MM.1S (cell line): ENCODE measurements at regions not wholly inside any gene's neighbourhood (a gene's known extent, or its start where the extent isn't known, plus 50 kb on each side); places are given as distances from the start of the nearest gene placed in this dataset.
"Not testable (repeated sequence)": the region's sequence is repeated elsewhere in the genome, so short reads cannot be mapped to it uniquely, and the experiment has no call there.

Experiments
- DNase-seq: peaks from one replicate; pipeline ENCODE4 v3.0.0-alpha.2; 2015
- H2AFZ ChIP-seq: fragments of 300-600 bp; sonication (generic); 2 replicates; pipeline ENCODE4 v1.6.0; 2016; ENCODE audit warnings: antibody characterized with exemption, low read length
- H3F3A ChIP-seq: fragments of 300-600 bp; sonication (generic); 2 replicates; pipeline ENCODE4 v1.6.1; 2016; ENCODE audit warnings: mild to moderate bottlenecking, antibody characterized with exemption, low read length, moderate library complexity, mixed read lengths; ENCODE audit not compliant: insufficient read depth
- H3K27ac ChIP-seq: fragments of 300-600 bp; sonication (generic); 2 replicates; pipeline ENCODE4 v1.5.1; 2016; ENCODE audit warnings: mild to moderate bottlenecking, low read length
- H3K27me3 ChIP-seq: fragments of 300-600 bp; sonication (generic); replicated peaks from 2 replicates; pipeline ENCODE4 v1.6.0; 2016; ENCODE audit warnings: low read length; ENCODE audit not compliant: insufficient read depth
- H3K36me3 ChIP-seq: fragments of 300-600 bp; sonication (generic); replicated peaks from 2 replicates; pipeline ENCODE4 v1.6.1; 2016; ENCODE audit warnings: mild to moderate bottlenecking, low read length, mixed read lengths; ENCODE audit not compliant: insufficient read depth
- H3K4me1 ChIP-seq: fragments of 300-600 bp; sonication (generic); 2 replicates; pipeline ENCODE4 v1.6.1; 2016; ENCODE audit warnings: low read length, mixed read lengths
- H3K4me2 ChIP-seq: fragments of 300-600 bp; sonication (generic); 2 replicates; pipeline ENCODE4 v1.6.0; 2016; ENCODE audit warnings: low read depth, low read length
- H3K4me3 ChIP-seq: fragments of 300-600 bp; sonication (generic); 2 replicates; pipeline ENCODE4 v1.5.1; 2016; ENCODE audit warnings: low read length, mixed read lengths
- H3K79me2 ChIP-seq: fragments of 300-600 bp; sonication (generic); 2 replicates; pipeline ENCODE4 v1.6.1; 2016; ENCODE audit warnings: mixed run types, low read length, mixed read lengths
- H3K9ac ChIP-seq: fragments of 300-600 bp; sonication (generic); 2 replicates; pipeline ENCODE4 v1.6.1; 2016; ENCODE audit warnings: low read length, mixed read lengths
- H3K9me2 ChIP-seq: fragments of 300-600 bp; sonication (generic); replicated peaks from 2 replicates; pipeline ENCODE4 v1.6.1; 2016; ENCODE audit warnings: mild to moderate bottlenecking, low read length, mixed read lengths; ENCODE audit not compliant: insufficient read depth
- H3K9me3 ChIP-seq: fragments of 300-600 bp; sonication (generic); replicated peaks from 2 replicates; pipeline ENCODE4 v1.6.1; 2016; ENCODE audit warnings: mild to moderate bottlenecking, low read length, mixed read lengths; ENCODE audit not compliant: insufficient read depth
- H4K20me1 ChIP-seq: fragments of 300-600 bp; sonication (generic); 2 replicates; pipeline ENCODE4 v1.6.1; 2016; ENCODE audit warnings: mild to moderate bottlenecking, low read length, moderate library complexity, mixed read lengths; ENCODE audit not compliant: insufficient read depth
- EZH2 ChIP-seq: fragments of 300-600 bp; sonication (generic); optimal IDR thresholded peaks from 2 replicates; pipeline ENCODE3; 2017; ENCODE audit warnings: low read depth, mild to moderate bottlenecking, antibody characterized with exemption, low read length, mixed read lengths
- EZH2phosphoT487 ChIP-seq: fragments of 300-600 bp; sonication (generic); IDR thresholded peaks from 2 replicates; pipeline ENCODE4 v1.6.1; 2018; ENCODE audit warnings: antibody characterized with exemption, low read length
- TF ChIP-seq, protein P1 (sequence below): fragments of 300-600 bp; sonication (generic); IDR thresholded peaks from 2 replicates; pipeline ENCODE4 v1.5.1; 2016; ENCODE audit warnings: antibody characterized with exemption, low read length, mixed read lengths

DNA sequence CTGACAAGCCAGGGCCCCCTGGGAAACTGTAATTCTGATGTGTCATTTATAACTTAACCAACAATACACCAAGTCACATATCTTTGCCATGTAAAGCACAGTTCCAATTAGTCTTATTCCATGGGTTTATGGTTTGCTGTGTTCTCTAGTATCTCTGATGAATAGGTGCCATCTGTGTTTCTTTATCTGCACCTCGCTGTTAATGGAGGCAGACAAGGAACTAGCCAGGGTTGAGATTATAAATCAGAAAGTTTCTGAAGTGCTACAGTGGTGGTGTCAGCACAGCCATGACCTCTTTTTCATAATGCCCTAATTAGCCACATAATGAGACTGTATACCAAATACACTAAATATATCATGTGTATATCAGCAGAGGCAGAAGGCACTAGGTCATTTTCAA lies 866.4 kb downstream of the PLOD2 start:
- TF ChIP-seq, protein P1, sequence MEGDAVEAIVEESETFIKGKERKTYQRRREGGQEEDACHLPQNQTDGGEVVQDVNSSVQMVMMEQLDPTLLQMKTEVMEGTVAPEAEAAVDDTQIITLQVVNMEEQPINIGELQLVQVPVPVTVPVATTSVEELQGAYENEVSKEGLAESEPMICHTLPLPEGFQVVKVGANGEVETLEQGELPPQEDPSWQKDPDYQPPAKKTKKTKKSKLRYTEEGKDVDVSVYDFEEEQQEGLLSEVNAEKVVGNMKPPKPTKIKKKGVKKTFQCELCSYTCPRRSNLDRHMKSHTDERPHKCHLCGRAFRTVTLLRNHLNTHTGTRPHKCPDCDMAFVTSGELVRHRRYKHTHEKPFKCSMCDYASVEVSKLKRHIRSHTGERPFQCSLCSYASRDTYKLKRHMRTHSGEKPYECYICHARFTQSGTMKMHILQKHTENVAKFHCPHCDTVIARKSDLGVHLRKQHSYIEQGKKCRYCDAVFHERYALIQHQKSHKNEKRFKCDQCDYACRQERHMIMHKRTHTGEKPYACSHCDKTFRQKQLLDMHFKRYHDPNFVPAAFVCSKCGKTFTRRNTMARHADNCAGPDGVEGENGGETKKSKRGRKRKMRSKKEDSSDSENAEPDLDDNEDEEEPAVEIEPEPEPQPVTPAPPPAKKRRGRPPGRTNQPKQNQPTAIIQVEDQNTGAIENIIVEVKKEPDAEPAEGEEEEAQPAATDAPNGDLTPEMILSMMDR = no peak
- TF ChIP-seq EZH2 (no peak), EZH2phosphoT487 (no peak)

GRCh38 chr3:145307272-145307671 lies 853.7 kb downstream of the PLOD2 start:
- no peaks in the 10 kb centered on the region for H3K9me3 ChIP-seq
- no peaks in the 10 kb centered on the region for H4K20me1 ChIP-seq
- no peaks in the 10 kb centered on the region for H3K79me2 ChIP-seq
- no peak overlapping the region for H2AFZ ChIP-seq
- no peak overlapping the region for H3K4me3 ChIP-seq
- no peaks in the 10 kb centered on the region for H3K4me1 ChIP-seq
- H3K27ac ChIP-seq = no peak overlapping the region
- TF ChIP-seq EZH2phosphoT487 (no peak), EZH2 (no peak)
- TF ChIP-seq, protein P1 = no peak
- H3K27me3 ChIP-seq = no peaks in the 10 kb centered on the region
- no peaks in the 10 kb centered on the region for H3K9me2 ChIP-seq
- H3F3A ChIP-seq = no peaks in the 10 kb centered on the region
- H3K36me3 ChIP-seq = no peaks in the 10 kb centered on the region
- H3K4me2 ChIP-seq = no peak overlapping the region
- no peak for DNase-seq
- H3K9ac ChIP-seq = no peak overlapping the region

More for the DNA sequence above, 866.4 kb downstream of the PLOD2 start:
- H3K9ac ChIP-seq = no peak overlapping the region
- no peak for DNase-seq
- no peak overlapping the region for H3K27ac ChIP-seq
- no peaks in the 10 kb centered on the region for H3K9me3 ChIP-seq
- no peaks in the 10 kb centered on the region for H3K9me2 ChIP-seq
- H3F3A ChIP-seq = no peaks in the 10 kb centered on the region
- H3K27me3 ChIP-seq = no peaks in the 10 kb centered on the region
- no peaks in the 10 kb centered on the region for H3K4me1 ChIP-seq
- no peak overlapping the region for H3K4me3 ChIP-seq
- no peaks in the 10 kb centered on the region for H3K79me2 ChIP-seq
- no peak overlapping the region for H2AFZ ChIP-seq
- H3K4me2 ChIP-seq = no peak overlapping the region
- H3K36me3 ChIP-seq = no peaks in the 10 kb centered on the region
- no peaks in the 10 kb centered on the region for H4K20me1 ChIP-seq

- no peak overlapping the region for H2AFZ ChIP-seq
- H3K9me2 ChIP-seq = no peaks in the 10 kb centered on the region
- no peaks in the 10 kb centered on the region for H4K20me1 ChIP-seq
- H3K4me3 ChIP-seq = no peak overlapping the region
- H3K27ac ChIP-seq = no peak overlapping the region
- H3K27me3 ChIP-seq = no peaks in the 10 kb centered on the region
- no peak for DNase-seq
- H3K4me1 ChIP-seq = no peaks in the 10 kb centered on the region
- no peak overlapping the region for H3K4me2 ChIP-seq
- TF ChIP-seq, protein P1 = no peak
- TF ChIP-seq EZH2 (no peak), EZH2phosphoT487 (no peak)
- no peak overlapping the region for H3K9ac ChIP-seq
- no peaks in the 10 kb centered on the region for H3K79me2 ChIP-seq
- no peaks in the 10 kb centered on the region for H3K9me3 ChIP-seq
- no peaks in the 10 kb centered on the region for H3K36me3 ChIP-seq
- H3F3A ChIP-seq = no peaks in the 10 kb centered on the region
These were observed 847.2 kb downstream of the PLOD2 start for GRCh38 chr3:145313751-145314150.

GRCh38 chr3:145316253-145316652 lies 844.7 kb downstream of the PLOD2 start:
- not testable (repeated sequence) for H3K4me3 ChIP-seq, H3K79me2 ChIP-seq, H3K4me2 ChIP-seq, H3F3A ChIP-seq, H4K20me1 ChIP-seq, H2AFZ ChIP-seq, H3K27me3 ChIP-seq, H3K4me1 ChIP-seq, H3K9ac ChIP-seq, H3K9me3 ChIP-seq, H3K9me2 ChIP-seq, H3K27ac ChIP-seq, H3K36me3 ChIP-seq, DNase-seq
